D341Med (cell line): ENCODE measurements at regions not wholly inside any gene's neighbourhood (a gene's known extent, or its start where the extent isn't known, plus 50 kb on each side); places are given as distances from the start of the nearest gene placed in this dataset.

Experiments
- DNase-seq: peaks from one replicate; pipeline ENCODE4 v3.0.0; 2012; ENCODE audit warnings: low spot score

DNA sequence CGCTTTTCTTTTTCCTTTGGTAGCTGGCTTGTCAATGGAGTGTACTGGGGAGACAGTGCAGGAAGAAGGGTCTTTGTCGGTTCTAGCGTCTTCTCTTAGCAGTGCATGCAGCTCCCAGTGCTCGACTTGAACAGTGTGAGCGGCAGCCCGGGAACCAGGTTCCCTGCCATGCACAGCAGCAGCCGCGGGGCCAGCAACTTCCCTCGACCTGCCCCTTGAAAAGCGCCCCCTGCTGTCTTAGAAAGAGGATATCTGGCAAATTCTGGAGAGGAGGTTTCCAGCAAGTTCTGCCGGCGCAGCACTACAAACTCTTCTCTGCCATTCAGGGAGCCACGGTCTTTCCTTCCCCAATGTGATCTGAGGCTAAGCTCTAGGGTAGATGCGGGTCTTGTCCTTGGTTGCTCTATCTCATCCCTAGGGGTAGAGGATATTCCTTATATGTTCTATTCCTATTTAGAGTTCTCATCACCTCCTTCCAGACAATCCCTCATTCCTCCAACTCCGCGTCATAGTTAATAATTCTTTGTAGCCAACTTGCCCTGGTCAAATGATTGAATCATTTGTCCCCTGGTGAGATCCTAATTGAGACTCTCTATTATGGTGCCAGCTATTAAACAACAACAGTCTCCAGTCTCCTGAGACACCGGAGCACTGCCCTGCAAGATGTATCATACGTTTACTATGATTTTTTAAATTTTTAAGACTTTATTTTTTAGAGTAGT is 451.3 kb downstream of the PMP22 start:
- no peak for DNase-seq

DNA sequence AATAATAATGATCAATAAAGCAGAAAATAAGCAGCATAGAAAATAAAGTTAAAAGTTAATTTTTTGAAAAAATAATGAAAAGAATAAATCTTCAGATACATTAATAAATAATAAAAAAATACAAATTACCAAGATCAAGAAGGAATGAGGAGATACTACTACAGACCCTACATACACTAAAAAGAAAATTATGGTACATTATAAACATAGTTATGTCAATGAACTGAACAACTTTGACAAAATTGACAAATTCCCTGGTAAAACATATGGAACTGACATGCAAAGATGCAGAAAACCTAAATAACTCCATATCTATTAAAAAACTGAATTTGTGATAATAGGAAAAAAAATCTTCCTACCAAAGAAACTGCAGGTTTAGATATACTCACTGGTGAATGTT is 456.7 kb downstream of the PMP22 start:
- no peak for DNase-seq

DNA sequence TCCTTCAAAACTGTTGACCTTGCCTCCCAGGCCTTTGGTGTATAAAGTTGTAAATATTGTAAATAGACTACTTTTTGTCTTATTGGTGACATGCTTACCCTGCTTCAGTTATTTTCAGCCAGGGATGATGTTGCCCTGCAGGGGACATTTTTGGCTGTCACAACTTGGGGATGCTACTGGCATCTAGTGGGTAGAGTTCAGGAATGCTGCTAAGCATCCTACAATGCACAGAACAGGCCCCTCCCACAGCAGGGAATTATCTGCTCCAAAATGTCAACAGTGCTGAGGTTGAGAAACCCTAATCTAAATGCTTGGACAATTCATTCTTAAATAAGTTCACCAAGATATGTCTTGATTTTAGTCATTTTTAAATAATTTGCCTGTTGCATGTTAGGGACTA is 459.8 kb downstream of the PMP22 start:
- no peak for DNase-seq

DNA sequence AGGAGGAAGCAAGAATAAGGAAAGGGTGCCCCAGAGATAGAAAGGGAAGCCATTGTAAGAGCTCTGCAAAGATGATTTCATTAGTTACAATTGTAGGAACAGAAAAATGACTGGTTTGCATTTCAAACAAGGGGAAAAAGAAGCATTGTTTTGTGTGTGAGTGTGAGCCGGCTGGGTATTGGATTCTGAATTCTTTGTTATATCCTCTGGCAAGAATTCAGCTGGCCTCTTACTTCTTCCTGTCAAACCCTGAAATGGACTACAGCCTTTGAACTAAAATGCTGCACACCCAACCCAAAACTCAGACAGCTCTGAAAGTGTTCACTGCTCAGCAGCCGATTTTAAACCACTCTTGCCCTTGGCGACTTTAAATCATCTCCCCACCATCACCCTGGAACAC is 461.3 kb downstream of the PMP22 start:
- no peak for DNase-seq

DNA sequence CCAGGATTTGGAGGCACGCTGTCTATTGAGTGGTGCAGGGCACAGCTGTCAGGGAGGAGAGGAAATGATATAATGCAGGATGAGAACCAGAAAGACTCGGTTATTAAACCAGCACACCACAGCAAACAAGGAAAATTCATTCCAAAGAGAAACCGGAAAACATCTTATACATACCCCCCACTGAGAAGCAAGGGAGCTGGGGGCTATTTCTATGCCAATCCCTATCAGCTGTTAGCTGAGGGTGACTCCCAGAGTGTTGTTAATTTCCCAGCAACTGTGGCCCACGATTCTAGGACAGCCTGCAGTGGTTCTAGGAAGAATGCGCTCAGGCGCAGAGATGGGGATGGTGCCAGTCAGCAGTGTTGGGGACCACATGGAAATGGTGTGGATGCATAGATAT is 467.3 kb downstream of the PMP22 start:
- no peak for DNase-seq

DNA sequence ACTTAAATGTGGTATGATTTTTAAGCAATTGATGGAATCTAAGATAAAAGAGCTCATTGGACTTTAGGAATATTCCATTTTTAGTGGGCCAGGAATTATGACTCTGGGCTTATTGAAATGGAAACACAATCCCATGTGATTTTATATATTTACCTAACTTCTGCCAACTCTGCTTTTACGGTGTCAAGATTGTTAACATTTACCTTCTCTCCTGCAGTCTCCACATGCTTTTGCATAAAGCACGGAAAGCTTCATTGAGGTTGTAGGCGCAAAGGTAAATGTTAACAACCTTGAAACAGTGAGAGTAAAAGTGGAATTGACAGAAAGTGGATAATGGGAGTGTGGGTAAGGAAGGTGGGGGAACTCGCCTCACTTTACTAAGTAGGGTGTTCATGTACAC is 468.1 kb downstream of the PMP22 start:
- DNase-seq, result no peak

DNA sequence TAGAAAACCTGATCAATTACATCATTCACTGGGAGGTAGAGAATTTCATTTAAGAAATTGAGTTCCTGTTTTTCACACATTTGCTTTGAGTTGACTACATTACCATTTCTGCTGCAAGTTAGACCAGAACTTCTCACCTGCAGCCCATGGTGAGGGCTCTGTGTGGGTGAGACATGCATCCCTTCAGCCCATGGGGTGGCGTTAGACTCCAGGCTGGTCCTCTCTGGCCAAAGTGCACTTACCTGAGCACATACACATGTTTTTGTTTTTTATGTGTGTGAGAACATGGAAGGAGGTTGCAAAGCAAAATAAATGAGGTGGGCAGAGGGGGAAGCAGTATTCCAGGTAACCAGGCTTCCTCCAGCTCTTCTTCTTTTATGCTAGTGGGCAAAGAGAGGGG is 470.2 kb downstream of the PMP22 start:
- no peak for DNase-seq

DNA sequence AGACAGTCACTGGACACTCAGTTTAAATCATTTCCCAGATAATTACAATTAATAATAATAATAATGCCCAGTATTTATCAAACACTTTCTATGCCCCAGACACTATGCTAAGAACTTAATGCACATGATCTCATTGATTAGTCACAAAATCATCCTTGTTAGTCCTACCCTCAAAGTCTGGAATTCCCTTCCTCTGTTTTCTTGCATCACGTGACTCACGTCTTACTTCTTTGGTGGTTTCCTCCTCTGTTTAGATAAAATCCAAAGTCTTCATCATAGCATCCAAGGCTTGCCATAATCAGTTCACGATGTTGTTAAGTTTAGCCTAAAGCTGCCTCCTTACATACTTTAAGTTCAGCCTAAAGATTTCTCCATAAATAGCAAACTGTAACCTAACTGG is 471.9 kb downstream of the PMP22 start:
- DNase-seq, result no peak

DNA sequence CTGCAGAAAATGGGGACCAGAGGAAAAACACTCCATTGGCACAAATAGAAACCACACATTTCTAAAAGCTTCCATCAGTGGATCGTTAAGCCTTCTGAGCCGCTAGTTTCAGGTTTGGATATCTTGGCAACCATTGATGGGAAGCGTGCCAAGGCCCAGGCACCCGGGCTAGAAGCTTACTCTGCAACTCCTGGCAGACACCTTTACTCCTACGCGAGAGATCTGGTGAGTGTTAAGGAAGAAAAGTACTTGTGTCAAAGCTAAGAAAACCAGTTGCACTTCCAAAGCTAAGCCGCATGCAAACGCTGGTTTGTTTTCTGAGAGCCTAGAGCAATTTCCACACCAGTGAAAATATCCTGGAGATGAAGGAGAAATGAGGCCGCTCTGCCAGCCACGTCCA is 472.4 kb downstream of the PMP22 start:
- DNase-seq, result no peak

DNA sequence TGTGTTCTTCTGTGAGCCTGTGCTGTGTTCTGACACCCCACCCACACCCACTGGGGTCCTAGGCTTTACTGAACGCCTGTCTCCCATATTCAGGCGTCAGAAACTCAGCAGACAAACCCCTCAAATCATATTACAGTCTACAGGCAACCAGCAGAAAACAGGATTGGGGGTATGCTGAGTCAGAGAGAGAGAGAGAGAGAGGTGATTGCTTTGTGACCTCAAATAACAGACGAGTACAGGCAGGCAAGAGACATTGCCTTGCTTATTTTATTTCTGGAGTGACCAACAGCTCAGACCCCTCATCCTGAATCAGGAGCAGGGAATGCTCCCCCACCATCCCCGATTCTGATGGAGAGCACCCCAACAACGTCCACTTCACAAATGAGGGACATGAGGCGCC is 473.9 kb downstream of the PMP22 start:
- DNase-seq, result no peak

DNA sequence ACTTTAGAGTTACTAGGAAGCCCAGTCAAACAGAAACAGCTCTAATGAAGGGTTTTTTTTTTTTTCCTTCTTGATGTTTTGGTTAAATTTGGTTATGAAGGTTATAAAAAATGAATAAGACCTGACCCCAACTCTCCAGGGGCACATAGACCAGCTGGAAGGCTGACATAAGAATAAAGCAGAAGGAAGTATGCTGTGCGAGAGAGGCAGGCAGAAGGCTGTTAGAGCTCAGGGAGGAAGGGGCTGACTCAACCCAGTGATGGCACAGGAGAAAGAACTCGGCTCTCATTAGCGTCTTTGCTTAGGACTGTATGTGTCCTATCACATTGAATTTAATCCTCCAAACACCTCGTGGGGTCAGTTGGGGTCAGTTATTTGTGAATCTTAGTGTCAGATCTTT is 474.6 kb downstream of the PMP22 start:
- DNase-seq, result no peak

DNA sequence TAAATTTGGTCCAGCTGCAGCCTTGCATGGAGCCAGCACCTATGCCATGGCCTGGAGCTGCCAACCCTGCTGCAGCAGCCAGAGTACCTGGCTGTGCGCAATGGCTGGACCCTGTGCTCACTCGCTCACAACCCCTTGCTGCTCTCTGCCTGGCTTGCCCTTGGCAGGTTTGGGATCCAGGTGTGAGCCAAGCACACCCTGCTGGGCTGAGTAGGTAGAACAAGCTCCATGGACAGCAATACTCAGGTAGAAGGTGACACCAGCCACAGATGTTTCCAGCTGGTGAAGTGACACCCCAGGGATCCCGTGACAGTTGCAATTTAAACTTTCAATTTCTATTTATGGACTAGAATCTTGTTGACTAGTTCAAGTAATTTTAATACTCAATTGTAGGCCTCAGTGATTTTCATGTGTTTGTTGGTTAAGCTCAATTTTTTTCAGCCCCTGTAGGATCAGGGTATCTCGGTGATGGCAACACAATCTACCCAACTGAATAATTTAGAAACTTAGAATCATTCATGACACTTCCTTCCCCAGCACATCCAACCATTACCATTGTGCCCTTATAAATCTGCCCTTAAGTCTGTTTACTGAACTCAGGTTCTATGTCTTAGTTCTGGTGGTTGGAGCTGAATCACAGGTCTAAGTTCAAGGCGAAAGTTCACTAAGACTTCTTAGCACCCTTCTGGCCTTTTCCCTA is 480.0 kb downstream of the PMP22 start:
- DNase-seq, result no peak

DNA sequence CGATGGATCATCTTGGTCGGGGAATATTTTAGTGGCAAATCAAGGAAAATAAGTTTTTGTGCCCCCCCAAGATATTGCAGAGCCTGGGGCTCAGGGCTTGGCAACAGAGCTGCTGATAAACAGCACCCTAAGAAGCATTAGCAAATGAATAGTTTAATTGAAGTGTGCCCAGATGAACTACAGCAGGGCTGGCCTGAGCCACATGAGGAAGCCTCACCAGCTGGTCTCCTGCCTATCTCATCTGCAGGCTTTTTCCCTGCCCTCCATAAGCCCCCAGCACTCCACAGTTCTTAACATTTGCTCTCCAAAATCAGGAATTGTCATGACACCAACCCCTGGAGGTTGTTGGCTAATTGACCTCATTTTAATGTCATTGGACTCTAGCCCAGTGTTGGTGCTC is 480.2 kb downstream of the HS3ST3B1 start:
- DNase-seq, result no peak

DNA sequence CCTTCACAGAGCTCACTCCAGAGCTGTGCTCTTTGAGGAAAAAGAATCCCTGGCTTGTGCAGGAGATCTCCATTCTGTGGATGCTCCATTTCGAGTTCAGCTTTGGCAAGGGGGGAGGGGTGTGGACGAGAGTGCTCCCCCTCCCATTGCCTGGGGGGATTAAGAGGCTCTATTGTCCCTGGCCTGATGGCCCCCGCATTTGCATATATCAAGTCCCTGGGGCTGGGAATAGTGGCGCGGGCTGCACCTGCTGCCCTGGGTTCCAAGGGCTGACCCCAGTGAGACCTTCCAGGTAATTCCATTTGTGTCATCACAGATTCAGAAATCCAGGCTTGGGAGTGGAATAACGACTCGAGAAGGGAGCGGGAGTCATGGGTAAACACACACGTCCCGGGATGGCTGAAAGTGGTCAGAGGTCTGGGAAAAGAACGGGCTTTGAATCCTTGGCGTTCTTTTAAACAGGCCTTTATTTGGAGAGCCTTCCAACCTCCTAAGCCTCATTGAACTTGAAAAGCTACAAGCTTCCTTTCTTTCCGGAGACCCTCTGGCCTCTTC is 479.3 kb downstream of the HS3ST3B1 start:
- no peak for DNase-seq

DNA sequence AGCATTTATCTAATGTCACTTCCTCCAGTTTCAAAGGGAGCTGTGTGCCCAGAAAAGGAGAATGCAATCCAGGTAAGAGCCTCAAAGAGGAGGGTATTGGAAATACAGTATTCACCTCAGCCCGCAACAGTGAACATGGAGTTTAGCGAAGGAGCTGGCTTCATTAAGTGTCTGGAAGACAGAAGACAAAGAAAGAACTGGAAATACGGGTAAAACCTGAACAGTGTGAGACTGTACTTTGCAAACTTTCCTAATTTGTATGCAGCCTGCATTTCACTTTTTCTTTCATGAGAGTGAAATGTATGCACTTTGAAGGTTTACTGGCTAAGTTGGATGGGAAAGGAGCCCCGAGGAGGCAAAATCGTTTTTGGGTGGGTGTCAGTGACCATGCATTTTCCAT is 478.4 kb downstream of the HS3ST3B1 start:
- DNase-seq, result no peak

DNA sequence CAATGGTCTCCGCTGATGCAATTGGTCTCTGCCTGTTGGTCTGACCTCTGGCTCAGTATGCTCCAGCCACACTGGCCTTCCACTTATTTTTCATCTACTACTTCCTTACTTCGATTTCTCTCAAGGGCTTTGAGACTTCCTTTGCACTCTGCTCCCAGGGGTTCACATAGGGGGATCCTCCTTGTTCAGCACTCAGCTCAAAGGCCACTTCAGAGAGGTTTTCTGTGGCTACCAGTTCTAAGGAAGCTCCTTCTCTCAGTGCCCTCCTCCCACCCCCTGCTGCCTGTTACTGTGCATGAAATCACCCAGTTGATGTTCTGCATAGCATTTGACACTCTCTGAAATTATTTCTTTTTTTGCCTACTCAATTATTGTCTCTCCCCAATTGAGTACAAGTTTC is 476.4 kb downstream of the HS3ST3B1 start:
- no peak for DNase-seq

DNA sequence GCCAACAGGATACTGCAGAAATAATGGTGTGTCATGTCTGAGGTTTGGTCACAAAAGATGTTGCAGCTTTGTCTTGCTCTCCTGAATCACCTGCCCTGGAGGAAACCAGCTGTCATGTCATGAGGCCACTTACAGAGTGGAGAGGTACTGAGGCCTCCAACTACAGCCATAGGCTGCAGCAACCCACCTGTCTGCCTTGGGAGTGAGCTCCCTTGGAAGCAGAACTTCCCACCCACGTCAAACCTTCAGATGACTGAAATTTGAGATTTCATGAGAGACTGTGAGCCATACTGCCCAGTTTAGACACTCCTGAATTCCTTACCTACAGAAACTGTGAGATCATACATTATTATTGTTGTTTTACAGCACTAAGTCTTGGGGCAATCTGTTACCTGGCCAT is 475.9 kb downstream of the HS3ST3B1 start:
- DNase-seq, result no peak

DNA sequence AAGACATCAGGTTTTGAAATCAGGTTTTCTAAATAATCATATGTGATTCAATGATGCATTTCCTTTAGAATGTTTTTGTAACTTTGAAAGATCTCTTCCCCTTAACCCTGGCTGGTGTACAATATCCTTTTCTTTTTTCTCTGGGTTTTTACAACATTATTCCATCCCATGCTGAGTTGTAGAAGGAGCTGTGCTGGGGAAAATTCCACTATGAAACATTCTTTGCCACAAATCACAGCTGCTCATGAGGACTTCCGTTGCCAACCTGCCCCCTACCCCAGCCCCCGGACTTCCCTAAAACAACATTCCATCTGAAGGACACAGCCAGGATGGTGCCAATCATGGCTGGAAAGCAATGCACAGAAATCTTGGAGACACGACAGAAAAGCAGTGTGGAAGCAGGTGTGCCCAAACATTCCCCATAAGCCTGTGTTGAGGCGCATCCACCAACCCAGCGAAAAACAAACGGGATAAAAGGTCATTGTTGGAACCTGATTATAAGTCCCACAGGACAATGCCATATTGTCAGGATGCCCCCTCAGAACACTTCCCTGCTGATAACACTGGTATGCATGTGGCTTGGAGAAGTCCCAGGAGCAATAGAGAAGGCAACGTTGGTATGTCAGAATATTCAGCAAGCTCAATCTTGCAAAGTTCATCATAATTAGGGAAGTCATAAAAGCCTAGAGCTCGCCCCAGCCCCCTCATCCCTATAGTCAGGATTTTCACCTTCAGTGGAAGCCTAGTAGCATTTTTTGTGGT is 475.0 kb downstream of the HS3ST3B1 start:
- no peak for DNase-seq

DNA sequence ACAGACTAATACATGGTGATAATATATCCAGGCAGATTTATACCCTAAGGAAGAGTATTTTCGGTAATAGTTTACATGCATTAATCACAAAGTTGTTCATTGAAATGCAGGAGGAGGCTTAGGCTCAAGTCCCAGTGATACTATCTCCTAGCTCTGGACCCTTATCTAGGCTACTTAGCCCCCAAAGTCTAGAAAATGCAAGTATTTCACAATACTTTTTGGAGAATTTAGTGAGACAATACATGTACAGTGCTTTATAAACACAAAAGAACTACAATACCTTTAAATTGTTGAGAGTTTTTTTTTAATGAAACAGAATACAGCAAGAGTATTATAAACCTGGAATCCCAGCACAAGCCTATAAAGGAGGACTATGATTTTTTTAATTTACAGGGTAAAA is 473.9 kb downstream of the HS3ST3B1 start:
- no peak for DNase-seq

DNA sequence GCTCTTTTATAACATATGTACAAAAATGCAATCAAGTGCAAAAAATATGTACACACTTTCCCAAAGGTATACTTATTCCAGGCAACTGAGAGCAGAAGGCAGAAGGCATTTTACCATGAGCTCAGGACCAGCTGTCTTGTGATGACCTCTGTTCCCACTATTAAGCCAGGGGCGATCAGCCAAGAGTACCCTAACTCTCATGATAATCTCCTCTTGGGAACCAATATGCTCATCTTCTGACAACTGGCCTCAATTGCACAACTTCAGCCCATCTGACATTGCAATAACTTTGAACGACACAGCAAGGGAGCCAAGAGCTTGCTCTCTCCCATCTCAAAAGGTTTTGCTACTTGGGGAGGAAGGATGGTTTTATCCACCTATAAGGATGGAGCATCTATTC is 471.9 kb downstream of the HS3ST3B1 start:
- DNase-seq, result no peak

DNA sequence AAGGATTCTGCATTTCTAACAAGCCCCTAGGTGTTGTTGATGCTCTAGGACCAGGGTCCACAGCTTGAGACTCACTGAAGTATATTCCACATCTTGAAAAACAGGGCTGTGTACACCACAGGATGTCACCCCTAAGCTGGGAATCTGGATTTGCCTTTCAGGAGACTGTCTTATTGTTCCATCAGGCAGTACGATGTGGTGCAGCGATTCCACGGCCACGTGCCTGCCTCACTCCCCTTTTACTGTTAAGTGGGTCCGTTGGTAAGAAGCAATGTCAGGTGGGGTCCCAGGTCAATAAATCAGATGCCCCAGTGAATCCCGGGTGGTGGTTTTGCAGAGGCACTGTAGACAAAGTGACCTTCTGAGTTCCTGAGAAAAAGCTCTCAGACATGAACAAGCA is 470.7 kb downstream of the HS3ST3B1 start:
- no peak for DNase-seq

DNA sequence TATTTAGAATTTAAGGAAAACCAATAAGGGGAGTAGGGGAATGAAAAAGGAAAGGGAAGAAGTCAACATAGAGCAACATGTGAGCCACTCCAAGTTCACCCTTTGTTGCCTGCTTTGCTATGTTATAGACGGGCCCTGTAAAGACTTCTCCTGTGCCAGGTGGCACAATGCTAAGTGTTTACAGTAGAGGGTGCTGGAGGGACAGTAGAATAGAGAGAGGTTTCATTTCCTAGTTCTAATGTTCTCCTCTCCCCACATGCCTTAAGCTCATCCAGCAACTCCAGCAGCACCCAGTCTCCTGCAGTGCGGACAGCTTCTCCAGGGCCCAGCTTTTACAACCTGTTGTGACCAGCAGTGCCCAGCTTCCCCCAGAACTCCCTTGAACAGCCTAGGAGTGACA is 468.0 kb downstream of the HS3ST3B1 start:
- no peak for DNase-seq
